ENCODE measurements at regions not wholly inside any gene's neighbourhood (a gene's known extent, or its start where the extent isn't known, plus 50 kb on each side); places are given as distances from the start of the nearest gene placed in this dataset.

DNA sequence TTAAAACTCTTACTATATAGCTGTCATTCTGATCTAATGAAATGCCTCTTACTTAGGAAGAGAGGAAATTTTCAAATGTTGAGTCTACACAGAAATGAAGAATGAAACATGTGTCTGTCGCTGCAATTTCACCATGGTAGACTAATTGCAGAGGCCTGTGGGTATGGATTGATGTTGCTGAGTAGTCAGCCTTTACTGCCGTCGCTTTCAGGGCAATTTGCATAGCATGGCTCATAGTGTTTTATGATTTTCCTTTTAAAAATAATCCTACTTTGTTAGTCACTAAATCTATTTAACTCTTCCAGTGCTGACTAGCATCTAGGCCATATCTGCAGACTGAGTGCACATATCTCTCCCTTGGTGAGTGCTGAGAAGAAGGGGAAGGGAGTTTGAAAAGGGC, 819.2 kb downstream of the SATB2 start:
- WGBS = 87% methylated on average over 3 of the region's 3 CpGs
- H3K4me3 ChIP-seq (ENCODE audit: low read depth in 1 of 3, low read length in 3 of 3) = no peak overlapping the region
- H3K4me1 ChIP-seq (ENCODE audit: control insufficient read depth in 4 of 4, insufficient read depth in 4 of 4, low read length in 3 of 4) = no peaks in the 10 kb centered on the region
- no peak for DNase-seq (ENCODE audit: low spot score)
- no peaks in the 10 kb centered on the region for H3K27me3 ChIP-seq (ENCODE audit: control insufficient read depth in 4 of 4, insufficient read depth in 4 of 4, low read length in 3 of 4)
- peaks cover 0 to 2% (median 0%) of the 10 kb centered on the region in 4 donors for H3K9me3 ChIP-seq (ENCODE audit: control insufficient read depth in 4 of 4, low read length in 3 of 4)
- H3K9ac ChIP-seq (ENCODE audit: low read depth in 1 of 2, low read length in 2 of 2) = no peak overlapping the region
- H3K27ac ChIP-seq (ENCODE audit: low read depth in 1 of 2, low read length in 2 of 2) = no peak overlapping the region
- H3K36me3 ChIP-seq (ENCODE audit: control insufficient read depth in 4 of 4, insufficient read depth in 3 of 4, low read depth in 1 of 4, low read length in 3 of 4) = no peaks in the 10 kb centered on the region
- TF ChIP-seq FOXA1 (IDR thresholded peaks at IDR 0.05) = no peak
- TF ChIP-seq HNF4G (IDR thresholded peaks at IDR 0.05) = no peak
- no peak for TF ChIP-seq TAF1 (conservative IDR thresholded peaks at IDR 0.05)
- TF ChIP-seq, protein P1, sequence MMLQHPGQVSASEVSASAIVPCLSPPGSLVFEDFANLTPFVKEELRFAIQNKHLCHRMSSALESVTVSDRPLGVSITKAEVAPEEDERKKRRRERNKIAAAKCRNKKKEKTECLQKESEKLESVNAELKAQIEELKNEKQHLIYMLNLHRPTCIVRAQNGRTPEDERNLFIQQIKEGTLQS (IDR thresholded peaks at IDR 0.05) = no peak
- no peak for TF ChIP-seq EGR1 (IDR thresholded peaks at IDR 0.05; ENCODE audit: low read depth in 2 of 2)
- TF ChIP-seq, protein P2, sequence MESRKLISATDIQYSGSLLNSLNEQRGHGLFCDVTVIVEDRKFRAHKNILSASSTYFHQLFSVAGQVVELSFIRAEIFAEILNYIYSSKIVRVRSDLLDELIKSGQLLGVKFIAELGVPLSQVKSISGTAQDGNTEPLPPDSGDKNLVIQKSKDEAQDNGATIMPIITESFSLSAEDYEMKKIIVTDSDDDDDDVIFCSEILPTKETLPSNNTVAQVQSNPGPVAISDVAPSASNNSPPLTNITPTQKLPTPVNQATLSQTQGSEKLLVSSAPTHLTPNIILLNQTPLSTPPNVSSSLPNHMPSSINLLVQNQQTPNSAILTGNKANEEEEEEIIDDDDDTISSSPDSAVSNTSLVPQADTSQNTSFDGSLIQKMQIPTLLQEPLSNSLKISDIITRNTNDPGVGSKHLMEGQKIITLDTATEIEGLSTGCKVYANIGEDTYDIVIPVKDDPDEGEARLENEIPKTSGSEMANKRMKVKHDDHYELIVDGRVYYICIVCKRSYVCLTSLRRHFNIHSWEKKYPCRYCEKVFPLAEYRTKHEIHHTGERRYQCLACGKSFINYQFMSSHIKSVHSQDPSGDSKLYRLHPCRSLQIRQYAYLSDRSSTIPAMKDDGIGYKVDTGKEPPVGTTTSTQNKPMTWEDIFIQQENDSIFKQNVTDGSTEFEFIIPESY (IDR thresholded peaks at IDR 0.05) = no peak

DNA sequence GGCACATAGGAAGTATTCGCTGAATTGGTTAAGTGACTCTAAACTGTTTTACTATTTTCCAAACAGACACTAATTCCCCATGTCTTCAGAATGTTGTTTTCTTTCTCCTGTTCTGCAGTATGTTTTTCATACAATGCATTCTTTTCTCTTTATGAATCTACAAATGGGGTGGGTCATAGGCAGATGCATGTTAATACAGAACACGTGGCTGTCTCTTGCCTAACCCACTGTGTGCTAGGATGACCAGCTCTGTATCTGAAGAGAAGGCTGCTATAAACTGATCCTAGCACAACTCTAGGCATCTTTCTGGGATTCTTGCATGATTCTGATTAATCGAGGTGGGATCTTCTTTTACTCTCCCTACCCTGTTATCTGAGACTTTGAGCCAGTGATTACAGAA, 826.0 kb downstream of the PLCL1 start:
- Histone ChIP-seq H3K4me3 (ENCODE audit: low read depth in 1 of 3, low read length in 3 of 3) (no peak overlapping the region), H3K9me3 (ENCODE audit: control insufficient read depth in 4 of 4, low read length in 3 of 4) (no peaks in the 10 kb centered on the region), H3K27me3 (ENCODE audit: control insufficient read depth in 4 of 4, insufficient read depth in 4 of 4, low read length in 3 of 4) (no peaks in the 10 kb centered on the region), H3K36me3 (ENCODE audit: control insufficient read depth in 4 of 4, insufficient read depth in 3 of 4, low read depth in 1 of 4, low read length in 3 of 4) (no peaks in the 10 kb centered on the region), H3K9ac (ENCODE audit: low read depth in 1 of 2, low read length in 2 of 2) (no peak overlapping the region), H3K27ac (ENCODE audit: low read depth in 1 of 2, low read length in 2 of 2) (no peak overlapping the region), H3K4me1 (ENCODE audit: control insufficient read depth in 4 of 4, insufficient read depth in 4 of 4, low read length in 3 of 4) (peaks cover 0 to 2% (median 0%) of the 10 kb centered on the region in 4 donors)
- no peak for DNase-seq (ENCODE audit: low spot score)
- 86% methylated on average over 3 of the region's 3 CpGs for WGBS
- no peak for TF ChIP-seq HNF4G (IDR thresholded peaks at IDR 0.05)
- no peak for TF ChIP-seq GABPA (IDR thresholded peaks at IDR 0.05 in 1 of 2, conservative IDR thresholded peaks at IDR 0.05 in 1 of 2)
- no peak for TF ChIP-seq SP1 (IDR thresholded peaks at IDR 0.05)
- no peak for TF ChIP-seq HNF4A (conservative IDR thresholded peaks at IDR 0.05)
- TF ChIP-seq, protein P1 (IDR thresholded peaks at IDR 0.05) = no peak
- TF ChIP-seq NR2F2 (IDR thresholded peaks at IDR 0.05) = no peak
- TF ChIP-seq FOXA1 (IDR thresholded peaks at IDR 0.05) = no peak
- TF ChIP-seq, protein P3, sequence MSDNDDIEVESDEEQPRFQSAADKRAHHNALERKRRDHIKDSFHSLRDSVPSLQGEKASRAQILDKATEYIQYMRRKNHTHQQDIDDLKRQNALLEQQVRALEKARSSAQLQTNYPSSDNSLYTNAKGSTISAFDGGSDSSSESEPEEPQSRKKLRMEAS (IDR thresholded peaks at IDR 0.05) = no peak

DNA sequence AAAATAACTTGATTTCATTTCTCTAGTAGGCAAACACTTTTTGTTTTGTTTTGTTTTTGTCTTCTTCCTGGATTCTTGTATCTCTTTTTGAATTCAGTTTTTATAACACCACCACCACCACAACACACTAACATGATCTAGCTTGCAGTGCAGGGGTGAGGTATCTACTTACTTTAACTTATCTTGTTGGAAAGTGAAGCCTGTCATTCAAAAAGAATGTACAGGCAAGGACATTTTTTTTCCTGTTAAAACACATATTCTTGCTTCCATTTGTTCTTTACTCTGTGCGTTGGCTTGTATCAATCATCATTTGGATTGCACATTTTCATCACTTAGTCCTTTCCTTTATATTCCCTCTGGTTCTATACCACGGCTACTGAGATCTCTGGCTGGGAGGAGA, 824.2 kb downstream of the PLCL1 start:
- Histone ChIP-seq H3K9me3 (ENCODE audit: control insufficient read depth in 4 of 4, low read length in 3 of 4) (no peaks in the 10 kb centered on the region), H3K4me1 (ENCODE audit: control insufficient read depth in 4 of 4, insufficient read depth in 4 of 4, low read length in 3 of 4) (peaks cover 0 to 2% (median 0%) of the 10 kb centered on the region in 4 donors), H3K4me3 (ENCODE audit: low read depth in 1 of 3, low read length in 3 of 3) (no peak overlapping the region), H3K27ac (ENCODE audit: low read depth in 1 of 2, low read length in 2 of 2) (no peak overlapping the region), H3K9ac (ENCODE audit: low read depth in 1 of 2, low read length in 2 of 2) (no peak overlapping the region), H3K36me3 (ENCODE audit: control insufficient read depth in 4 of 4, insufficient read depth in 3 of 4, low read depth in 1 of 4, low read length in 3 of 4) (no peaks in the 10 kb centered on the region), H3K27me3 (ENCODE audit: control insufficient read depth in 4 of 4, insufficient read depth in 4 of 4, low read length in 3 of 4) (no peaks in the 10 kb centered on the region)
- no peak for DNase-seq (ENCODE audit: low spot score)
- WGBS = 83% methylated on average over 2 of the region's 2 CpGs
- TF ChIP-seq, protein P4, sequence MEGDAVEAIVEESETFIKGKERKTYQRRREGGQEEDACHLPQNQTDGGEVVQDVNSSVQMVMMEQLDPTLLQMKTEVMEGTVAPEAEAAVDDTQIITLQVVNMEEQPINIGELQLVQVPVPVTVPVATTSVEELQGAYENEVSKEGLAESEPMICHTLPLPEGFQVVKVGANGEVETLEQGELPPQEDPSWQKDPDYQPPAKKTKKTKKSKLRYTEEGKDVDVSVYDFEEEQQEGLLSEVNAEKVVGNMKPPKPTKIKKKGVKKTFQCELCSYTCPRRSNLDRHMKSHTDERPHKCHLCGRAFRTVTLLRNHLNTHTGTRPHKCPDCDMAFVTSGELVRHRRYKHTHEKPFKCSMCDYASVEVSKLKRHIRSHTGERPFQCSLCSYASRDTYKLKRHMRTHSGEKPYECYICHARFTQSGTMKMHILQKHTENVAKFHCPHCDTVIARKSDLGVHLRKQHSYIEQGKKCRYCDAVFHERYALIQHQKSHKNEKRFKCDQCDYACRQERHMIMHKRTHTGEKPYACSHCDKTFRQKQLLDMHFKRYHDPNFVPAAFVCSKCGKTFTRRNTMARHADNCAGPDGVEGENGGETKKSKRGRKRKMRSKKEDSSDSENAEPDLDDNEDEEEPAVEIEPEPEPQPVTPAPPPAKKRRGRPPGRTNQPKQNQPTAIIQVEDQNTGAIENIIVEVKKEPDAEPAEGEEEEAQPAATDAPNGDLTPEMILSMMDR (IDR thresholded peaks at IDR 0.05; ENCODE audit: low read depth, low read length, missing input control) = no peak
- TF ChIP-seq, protein P3 (IDR thresholded peaks at IDR 0.05) = no peak
- no peak for TF ChIP-seq FOXA2 (IDR thresholded peaks at IDR 0.05)
- no peak for TF ChIP-seq SP1 (IDR thresholded peaks at IDR 0.05)
- TF ChIP-seq FOXA1 (IDR thresholded peaks at IDR 0.05) = no peak
- TF ChIP-seq, protein P5, sequence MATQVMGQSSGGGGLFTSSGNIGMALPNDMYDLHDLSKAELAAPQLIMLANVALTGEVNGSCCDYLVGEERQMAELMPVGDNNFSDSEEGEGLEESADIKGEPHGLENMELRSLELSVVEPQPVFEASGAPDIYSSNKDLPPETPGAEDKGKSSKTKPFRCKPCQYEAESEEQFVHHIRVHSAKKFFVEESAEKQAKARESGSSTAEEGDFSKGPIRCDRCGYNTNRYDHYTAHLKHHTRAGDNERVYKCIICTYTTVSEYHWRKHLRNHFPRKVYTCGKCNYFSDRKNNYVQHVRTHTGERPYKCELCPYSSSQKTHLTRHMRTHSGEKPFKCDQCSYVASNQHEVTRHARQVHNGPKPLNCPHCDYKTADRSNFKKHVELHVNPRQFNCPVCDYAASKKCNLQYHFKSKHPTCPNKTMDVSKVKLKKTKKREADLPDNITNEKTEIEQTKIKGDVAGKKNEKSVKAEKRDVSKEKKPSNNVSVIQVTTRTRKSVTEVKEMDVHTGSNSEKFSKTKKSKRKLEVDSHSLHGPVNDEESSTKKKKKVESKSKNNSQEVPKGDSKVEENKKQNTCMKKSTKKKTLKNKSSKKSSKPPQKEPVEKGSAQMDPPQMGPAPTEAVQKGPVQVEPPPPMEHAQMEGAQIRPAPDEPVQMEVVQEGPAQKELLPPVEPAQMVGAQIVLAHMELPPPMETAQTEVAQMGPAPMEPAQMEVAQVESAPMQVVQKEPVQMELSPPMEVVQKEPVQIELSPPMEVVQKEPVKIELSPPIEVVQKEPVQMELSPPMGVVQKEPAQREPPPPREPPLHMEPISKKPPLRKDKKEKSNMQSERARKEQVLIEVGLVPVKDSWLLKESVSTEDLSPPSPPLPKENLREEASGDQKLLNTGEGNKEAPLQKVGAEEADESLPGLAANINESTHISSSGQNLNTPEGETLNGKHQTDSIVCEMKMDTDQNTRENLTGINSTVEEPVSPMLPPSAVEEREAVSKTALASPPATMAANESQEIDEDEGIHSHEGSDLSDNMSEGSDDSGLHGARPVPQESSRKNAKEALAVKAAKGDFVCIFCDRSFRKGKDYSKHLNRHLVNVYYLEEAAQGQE (IDR thresholded peaks at IDR 0.05) = no peak
- TF ChIP-seq TAF1 (conservative IDR thresholded peaks at IDR 0.05) = no peak
- TF ChIP-seq HNF4A (conservative IDR thresholded peaks at IDR 0.05) = no peak
- no peak for TF ChIP-seq JUND (IDR thresholded peaks at IDR 0.05)
- no peak for TF ChIP-seq EGR1 (IDR thresholded peaks at IDR 0.05; ENCODE audit: low read depth in 2 of 2)
- TF ChIP-seq NR2F2 (IDR thresholded peaks at IDR 0.05) = no peak
- TF ChIP-seq, protein P2 (IDR thresholded peaks at IDR 0.05) = no peak
- TF ChIP-seq, protein P1 (IDR thresholded peaks at IDR 0.05) = no peak
- no peak for TF ChIP-seq YY1 (IDR thresholded peaks at IDR 0.05)

All from liver (tissue), 8 donors.